ENCODE measurements at regions not wholly inside any gene's neighbourhood (a gene's known extent, or its start where the extent isn't known, plus 50 kb on each side); places are given as distances from the start of the nearest gene placed in this dataset.

GRCh38 chr12:98127336-98127679 is 388.1 kb upstream of the TMPO start:
- TF ChIP-seq CTCF (IDR thresholded peaks at IDR 0.05) (no peak), POLR2AphosphoS5 (IDR thresholded peaks at IDR 0.05) (no peak)

Data from breast epithelium (tissue), 3 donors.